Kidney epithelial cell (primary cell): ENCODE measurements at regions not wholly inside any gene's neighbourhood (a gene's known extent, or its start where the extent isn't known, plus 50 kb on each side); places are given as distances from the start of the nearest gene placed in this dataset.
"Not testable (repeated sequence)": the region's sequence is repeated elsewhere in the genome, so short reads cannot be mapped to it uniquely, and the experiment has no call there.

Experiments
- DNase-seq: peaks from one replicate; pipeline ENCODE4 v3.0.0-alpha.2; 2010; ENCODE audit warnings: low read depth
- H3K27me3 ChIP-seq: 2 replicates; pipeline ENCODE4 v1.6.0; 2011; ENCODE audit warnings: low read length; ENCODE audit not compliant: control insufficient read depth, insufficient read depth
- H3K36me3 ChIP-seq: 2 replicates; pipeline ENCODE4 v1.5.1; 2011; ENCODE audit warnings: low read length; ENCODE audit not compliant: control insufficient read depth, insufficient read depth
- H3K4me3 ChIP-seq: 2 replicates; pipeline ENCODE4 v1.5.1; 2011; ENCODE audit warnings: low read depth, mild to moderate bottlenecking, control low read depth, low read length
- TF ChIP-seq, protein P1 (sequence below): IDR thresholded peaks from 2 replicates; pipeline ENCODE4 v1.5.1; 2011; ENCODE audit warnings: mild to moderate bottlenecking, moderate library complexity, low read length, control low read depth, inconsistent platforms; ENCODE audit not compliant: insufficient read depth, poor library complexity, severe bottlenecking

DNA sequence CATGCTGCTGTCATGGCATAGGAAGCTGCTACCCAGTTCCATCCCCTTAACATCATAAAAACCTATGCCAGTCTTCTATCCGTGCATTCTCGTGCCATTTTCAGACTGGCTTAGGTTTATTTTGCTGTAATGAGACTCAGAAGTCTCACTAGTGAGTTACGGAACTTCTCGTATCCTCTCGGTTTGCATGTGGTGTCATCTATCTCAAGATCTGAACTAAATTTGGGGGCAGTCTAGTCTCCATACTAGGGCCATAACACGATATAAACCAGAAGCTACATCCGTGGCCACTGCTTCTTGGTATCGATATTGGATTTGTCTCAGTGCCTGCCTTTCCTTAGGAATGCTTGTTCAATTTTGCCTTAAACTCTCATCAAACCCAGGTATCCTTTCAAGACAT, 771.2 kb upstream of the CDH10 start:
- DNase-seq: no peak
- Histone ChIP-seq H3K36me3 (no peaks in the 10 kb centered on the region), H3K4me3 (no peak overlapping the region), H3K27me3 (no peaks in the 10 kb centered on the region)
- TF ChIP-seq, protein P1, sequence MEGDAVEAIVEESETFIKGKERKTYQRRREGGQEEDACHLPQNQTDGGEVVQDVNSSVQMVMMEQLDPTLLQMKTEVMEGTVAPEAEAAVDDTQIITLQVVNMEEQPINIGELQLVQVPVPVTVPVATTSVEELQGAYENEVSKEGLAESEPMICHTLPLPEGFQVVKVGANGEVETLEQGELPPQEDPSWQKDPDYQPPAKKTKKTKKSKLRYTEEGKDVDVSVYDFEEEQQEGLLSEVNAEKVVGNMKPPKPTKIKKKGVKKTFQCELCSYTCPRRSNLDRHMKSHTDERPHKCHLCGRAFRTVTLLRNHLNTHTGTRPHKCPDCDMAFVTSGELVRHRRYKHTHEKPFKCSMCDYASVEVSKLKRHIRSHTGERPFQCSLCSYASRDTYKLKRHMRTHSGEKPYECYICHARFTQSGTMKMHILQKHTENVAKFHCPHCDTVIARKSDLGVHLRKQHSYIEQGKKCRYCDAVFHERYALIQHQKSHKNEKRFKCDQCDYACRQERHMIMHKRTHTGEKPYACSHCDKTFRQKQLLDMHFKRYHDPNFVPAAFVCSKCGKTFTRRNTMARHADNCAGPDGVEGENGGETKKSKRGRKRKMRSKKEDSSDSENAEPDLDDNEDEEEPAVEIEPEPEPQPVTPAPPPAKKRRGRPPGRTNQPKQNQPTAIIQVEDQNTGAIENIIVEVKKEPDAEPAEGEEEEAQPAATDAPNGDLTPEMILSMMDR: no peak

DNA sequence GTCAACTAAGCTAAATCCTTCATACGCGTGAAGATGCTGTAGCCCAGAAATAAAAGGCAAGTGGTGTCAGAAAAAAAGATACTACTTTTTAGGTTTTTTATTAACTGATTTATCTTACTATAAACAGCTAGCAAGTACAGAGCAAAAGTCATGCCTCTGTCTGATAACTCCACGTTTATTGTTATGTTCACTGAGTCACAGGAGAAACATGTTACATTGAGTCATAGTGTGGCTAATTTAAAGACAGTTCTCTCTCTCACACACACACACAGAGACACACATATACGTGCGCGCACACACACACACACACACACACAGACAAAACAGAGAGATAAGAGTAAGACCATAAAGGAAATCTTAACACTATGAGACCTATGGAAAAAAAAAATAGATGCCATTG, 770.0 kb upstream of the CDH10 start:
- DNase-seq: peak; percentile 26
- no peak overlapping the region for H3K4me3 ChIP-seq
- H3K36me3 ChIP-seq: no peaks in the 10 kb centered on the region
- TF ChIP-seq, protein P1: no peak
- H3K27me3 ChIP-seq: no peaks in the 10 kb centered on the region

DNA sequence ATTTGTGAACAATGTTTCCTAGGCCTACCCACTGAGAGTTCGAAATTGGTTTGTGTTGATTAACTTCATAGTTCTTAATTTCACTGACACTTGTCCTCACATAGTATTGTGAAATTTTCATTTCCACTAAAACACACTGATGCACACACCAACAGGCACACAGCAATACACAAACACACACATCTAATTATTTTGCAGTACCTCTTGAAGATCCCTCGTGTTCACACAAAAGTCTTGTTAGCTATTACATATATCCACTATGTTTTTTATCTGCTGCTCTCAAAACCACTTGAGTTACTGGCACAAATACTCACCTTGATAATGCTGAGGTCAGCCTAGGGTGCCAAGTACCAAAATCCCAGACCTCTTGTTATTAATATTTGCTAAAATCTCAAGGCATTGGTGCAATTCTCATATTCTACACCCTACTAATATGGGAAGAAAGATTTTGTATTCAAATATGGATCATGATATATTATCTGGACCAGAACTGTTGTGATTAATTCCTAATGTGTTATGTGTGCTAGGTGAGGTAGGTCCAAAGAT, 767.4 kb upstream of the CDH10 start:
- TF ChIP-seq, protein P1: no peak
- Histone ChIP-seq H3K4me3 (no peak overlapping the region), H3K27me3 (no peaks in the 10 kb centered on the region), H3K36me3 (no peaks in the 10 kb centered on the region)
- DNase-seq: no peak

DNA sequence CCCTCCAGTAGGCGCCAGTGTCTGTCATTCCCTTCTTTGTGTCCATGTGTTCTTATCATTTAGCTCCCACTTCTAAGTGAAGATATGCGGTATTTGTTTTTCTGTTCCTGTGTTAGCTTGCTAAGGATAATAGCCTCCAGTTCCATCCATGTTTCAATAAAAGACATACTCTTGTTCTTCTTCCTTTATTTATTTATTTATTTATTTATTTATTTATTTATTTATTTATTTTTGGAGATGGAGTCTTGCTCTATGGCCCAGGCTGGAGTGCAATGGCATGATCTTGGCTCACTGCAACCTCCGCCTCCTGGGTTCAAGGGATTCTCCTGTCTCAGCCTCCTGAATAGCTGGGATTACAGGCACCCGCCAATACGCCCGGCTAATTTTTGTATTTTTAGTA, 762.6 kb upstream of the CDH10 start:
- DNase-seq, H3K36me3 ChIP-seq, H3K27me3 ChIP-seq, H3K4me3 ChIP-seq: not testable (repeated sequence)

DNA sequence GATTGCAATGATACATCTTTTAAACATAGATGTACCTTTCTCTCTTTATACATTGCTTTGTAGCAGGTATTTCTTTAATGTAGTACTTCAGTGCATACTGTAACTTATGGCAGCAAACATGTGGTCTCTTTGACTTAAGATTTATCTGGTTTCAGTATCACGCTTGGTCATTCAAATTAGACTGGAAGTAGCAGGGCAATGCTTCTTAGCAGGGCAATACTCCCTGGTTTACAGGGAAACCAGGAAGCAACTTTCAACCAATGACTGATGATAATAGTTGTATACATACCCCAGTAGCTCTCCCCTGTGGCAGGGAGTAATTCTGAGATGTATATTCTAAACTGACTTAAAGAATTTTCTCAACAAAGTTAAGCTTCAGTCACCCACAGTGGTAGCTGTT, 761.1 kb upstream of the CDH10 start:
- H3K36me3 ChIP-seq: no peaks in the 10 kb centered on the region
- H3K27me3 ChIP-seq: no peaks in the 10 kb centered on the region
- DNase-seq: no peak
- H3K4me3 ChIP-seq: no peak overlapping the region
- TF ChIP-seq, protein P1: no peak

DNA sequence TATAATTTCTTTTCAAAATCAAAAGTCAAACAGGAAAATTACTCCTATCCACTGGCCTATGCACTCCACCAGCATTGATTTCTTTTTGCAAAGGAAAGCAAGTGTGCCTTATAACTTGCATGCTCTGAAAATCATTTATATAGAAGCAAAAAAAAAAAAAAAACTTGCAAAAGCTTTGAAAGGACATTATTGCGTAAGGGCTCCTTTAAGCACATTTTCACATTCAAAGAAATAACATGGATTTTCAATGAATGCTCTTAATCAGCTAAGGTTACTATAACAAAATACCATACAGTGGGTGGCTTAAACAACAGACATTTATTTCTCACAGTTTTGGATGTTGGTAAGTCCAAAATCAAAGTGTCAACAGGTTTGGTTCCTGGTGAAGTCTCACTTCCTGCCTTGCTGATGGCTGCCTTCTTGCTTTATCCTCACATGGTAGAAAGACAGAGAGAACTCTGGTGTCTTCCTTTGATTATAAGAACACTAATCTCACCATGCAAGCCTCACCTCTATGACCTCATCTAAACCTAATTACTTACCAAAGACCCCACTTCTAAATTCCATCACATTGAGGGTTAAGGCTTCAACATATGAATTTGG, 755.2 kb upstream of the CDH10 start:
- Histone ChIP-seq H3K27me3 (no peaks in the 10 kb centered on the region), H3K4me3 (no peak overlapping the region), H3K36me3 (no peaks in the 10 kb centered on the region)
- DNase-seq: no peak
- TF ChIP-seq, protein P1: no peak
